DMS153 treated with DMSO at 0.1 percent for 48 hours (cell line): ENCODE measurements at regions not wholly inside any gene's neighbourhood (a gene's known extent, or its start where the extent isn't known, plus 50 kb on each side); places are given as distances from the start of the nearest gene placed in this dataset.
"Not testable (repeated sequence)": the region's sequence is repeated elsewhere in the genome, so short reads cannot be mapped to it uniquely, and the experiment has no call there.

Source experiments
- DNase-seq: peaks from one replicate; lab custom pipeline; 2025; ENCODE audit not compliant: unreplicated experiment; lab: John Stamatoyannopoulos, UW

DNA sequence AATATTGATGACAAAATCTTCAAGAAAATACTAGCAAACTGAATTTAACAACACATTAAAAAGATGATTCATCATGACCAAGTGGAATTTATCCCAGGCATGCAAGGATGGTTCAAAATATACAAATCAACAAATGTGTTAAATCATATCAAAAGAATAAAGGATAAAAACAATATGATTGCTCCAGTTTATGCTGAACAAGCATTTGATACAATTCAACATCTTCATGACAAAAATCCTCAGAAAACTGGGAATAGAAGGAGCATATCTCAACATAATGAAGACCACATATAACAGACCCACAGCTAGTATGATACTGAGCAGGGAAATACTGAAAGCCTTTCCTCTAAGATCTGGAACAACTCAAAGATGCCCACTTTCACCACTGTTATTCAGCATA lies 352.3 kb downstream of the PYDC2 start:
- DNase-seq: no peak

DNA sequence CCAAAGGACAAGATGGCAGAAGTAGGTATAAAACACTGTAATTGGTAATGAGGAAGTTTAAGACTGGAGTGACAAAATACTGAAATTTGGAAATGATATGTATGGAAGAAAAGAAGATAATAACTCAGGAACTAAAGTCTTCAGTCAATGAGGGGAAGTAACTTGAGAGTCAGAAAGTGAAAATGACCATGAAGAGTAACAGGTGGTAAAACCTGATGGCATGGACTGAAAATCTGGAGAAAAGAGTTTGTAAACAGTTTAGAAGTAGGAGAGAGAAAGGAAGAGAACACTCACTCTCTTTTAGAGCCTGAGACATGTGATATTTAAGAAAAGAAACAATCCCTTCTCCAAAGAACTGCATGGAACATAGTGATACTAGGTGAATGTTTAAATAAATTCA lies 387.9 kb downstream of the PYDC2 start:
- DNase-seq: no peak

DNA sequence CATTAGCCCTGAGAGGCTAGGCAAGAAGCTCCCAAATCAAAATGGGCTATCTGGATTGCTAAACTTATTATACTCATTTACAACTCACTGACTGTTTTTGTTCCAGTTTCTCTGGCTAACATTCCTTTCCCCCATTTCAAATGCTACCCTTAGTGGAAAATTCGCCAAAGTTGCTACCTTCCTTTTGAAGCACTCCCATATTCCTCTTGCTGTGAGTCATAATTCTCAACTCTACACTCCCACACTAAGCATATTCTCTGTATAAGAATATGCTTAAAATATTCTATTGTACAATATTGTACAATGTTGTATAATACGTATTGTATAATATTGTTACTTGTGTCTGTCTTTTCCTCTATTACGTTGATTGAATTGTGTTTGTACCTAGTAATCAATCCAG lies 398.6 kb downstream of the PYDC2 start:
- DNase-seq: no peak

DNA sequence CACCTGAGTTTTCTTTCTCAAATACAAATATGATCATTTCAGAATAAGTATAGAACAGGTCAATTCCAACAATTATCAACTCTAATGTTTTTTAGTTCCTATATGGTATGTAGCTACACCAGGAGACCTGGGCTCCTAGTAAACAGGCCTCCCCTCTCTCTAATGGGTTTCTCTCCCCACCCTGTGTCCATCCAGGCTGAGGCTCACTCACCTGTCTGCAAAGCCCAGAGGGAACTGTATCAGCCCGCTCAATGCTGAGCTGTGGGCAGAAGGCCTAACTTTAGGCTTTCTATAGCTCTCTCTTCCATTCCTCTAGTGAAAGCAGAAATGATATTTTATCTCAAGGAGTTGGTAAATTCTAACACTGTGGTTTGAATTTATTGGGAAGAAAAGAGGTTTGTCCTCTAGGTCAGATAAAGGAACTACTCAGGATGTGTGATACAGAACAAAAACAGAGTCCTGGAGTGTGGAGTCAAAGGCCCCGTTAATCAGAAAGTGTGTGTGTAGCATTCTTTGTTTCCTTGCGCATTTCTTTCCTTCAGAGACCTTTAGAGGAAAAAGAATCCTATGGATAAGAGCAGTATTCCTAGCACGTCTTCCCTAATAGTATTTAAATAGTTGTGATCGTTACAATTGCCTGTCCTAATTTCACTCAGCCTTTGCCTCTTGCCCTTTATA lies 408.9 kb downstream of the PYDC2 start:
- no peak for DNase-seq

DNA sequence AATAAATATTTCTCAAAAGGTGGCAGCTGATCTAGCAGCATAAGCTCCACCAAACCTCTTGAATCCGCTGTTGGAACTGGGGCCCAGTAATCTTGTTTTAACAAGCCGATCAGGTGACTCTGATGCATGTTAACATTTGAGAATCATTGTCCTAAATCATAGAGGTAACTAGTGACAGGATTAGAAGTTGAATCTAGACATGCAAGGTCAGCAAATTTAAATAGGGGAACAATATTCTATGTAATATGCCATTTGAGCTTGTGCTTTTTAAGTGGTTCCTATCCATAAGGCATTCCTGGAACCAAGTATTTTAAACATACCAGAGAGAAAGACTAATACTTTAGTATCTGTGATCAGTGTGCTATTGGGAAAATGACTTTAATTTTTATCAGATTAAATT lies 412.8 kb downstream of the PYDC2 start:
- DNase-seq: no peak

DNA sequence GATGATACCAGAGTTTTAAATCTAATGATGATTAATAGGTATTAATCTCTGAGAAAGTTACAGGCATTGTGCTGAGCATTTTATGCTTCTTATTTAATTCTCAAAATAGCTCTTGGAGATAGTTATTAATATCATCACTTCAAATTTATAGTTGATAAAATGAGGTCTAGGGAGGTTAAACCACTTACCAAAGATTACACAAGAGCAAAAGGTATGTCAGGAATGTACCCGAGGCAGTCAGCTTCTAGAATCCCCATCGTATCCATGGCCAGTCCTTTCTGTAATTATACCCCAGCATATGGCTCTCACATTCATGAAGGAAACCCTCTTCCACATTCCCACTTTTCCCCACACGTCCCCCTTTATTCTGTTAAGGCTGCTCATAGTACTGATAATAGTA lies 421.3 kb downstream of the PYDC2 start:
- DNase-seq: no peak

DNA sequence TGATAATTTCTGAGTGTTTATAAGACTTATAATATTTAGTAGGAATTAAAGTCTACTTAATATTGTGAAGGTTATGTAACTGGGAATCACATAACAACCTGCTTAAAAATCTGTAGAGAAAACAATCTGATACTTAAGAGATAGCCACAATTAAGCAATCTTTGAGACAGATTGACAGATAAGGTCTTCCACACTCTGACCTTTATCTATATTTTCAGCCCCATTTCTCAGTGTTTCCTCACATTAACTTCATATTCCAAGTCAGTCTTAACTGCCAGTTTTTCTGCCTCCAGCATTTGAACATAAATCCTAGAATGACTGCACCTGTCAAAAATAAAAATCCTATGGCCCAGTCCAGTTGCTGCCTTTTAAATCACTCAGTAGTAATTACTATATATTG lies 423.2 kb downstream of the PYDC2 start:
- DNase-seq: no peak

DNA sequence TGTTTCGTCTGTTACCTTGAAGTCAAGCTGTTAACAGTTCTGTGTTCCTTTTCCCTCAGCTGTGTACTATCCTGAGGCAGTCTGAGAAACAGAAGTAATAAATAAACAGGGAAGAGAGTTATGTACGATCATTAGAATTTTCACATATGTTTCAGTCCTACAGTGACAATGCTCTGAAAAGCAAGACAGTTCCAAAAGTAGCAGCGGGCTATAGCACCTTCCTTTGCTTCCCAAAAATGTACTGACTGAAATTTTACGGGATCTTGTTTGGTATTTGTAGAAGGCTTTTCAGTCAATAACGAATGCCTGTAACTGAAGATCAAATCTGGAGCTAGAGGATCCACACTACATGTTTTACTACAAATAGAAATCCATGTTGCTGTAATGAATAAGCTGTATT lies 428.1 kb downstream of the PYDC2 start:
- no peak for DNase-seq

DNA sequence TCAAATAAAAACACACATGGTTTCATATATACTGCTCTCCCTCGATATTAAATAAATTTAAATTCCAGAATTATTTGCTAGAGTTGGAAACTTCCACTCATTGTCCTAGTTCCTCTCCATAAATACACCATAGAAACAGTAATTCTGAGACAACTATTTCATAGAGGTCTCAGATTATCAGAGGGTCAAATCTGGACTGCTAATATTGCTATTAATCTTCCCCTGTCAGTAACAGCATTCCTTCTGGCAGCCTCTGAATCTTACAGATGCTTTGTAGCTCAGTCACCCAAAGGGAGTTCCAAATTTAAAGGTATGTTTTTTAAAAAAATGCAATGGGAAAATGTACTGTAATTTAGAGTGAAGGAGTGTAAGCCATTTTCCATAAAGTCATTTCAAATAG lies 428.8 kb downstream of the PYDC2 start:
- DNase-seq: no peak

DNA sequence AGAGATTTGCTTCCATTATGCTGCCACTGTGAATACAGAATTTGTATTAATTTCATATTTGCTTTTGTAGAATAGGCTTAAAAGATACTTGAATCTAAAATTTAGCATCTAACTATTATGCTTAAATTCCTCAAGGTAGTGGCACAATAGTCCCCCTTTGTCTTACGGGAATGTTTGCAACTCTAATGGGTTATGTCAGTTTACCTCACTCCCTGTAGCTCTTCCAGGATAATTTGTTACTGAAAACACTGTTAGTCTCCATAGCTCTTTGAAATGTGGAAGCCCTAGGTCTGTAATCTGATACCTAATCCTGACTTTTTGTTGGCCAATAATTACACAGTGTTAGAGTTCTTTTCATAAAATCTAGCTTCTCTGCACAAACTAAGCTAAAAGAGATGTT lies 433.4 kb downstream of the PYDC2 start:
- no peak for DNase-seq

DNA sequence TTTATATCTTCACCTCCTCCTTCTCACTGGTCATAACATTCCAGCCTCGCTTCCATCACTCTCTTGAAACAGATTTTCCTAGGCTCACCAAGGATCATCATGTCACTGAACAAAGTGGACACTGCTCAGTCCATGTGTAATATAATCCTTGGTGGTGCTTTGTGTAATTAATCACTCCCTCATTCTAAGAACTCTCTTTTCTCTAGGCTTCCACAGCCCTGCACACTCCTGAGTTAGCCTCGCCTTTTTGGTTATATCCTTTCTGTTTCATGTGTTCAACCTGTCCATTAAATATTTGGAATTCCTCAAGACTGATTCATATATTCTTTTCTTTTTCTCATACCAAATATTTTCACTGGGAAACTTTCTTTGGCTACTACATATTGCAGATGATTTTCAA lies 440.8 kb downstream of the PYDC2 start:
- no peak for DNase-seq

DNA sequence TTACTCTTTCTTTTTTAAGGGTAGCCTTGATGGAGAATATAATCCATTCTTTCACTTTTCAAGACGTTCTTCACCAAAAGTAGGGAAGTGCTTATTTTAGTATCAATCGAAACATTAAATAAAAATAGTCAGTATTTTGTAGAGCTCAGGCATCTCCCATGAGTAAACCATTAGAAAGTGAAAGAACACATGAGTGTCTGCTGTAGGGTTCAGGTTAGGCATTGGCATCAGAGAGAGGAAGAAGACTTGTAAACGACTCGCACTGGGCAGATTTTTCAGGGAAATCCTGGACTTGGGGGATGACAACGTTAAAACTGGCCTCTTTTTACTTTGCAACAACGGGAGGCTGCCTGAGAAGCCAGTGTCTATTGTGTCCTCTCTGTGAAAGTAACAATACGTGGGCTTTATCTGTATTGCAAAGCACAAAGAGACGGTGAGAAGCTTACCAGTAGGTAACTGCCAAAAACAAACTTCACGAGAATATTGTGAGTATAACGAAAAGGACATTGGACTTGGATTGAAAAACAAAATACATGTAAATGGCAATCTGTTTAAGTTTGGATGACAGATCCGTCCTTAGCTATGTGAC lies 451.7 kb downstream of the PYDC2 start:
- DNase-seq: no peak

DNA sequence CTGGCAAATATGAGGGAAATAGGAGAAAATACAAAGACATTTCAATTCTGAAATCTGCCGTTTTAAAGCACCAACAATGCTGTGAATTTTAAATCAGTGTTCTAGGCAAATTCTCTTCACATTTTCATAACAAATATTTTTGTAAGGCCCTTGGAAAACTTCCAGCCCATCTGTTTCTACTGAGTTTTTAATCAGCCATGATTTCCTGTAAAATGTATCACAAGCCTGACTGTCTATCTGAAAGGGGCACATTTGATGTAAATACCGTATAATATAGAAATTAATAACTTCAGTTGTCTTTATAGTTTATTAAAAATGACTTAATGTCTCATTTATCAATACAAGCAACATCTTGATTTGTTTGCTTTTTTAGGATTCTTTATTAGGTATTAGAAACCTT lies 454.7 kb downstream of the PYDC2 start:
- DNase-seq: no peak

DNA sequence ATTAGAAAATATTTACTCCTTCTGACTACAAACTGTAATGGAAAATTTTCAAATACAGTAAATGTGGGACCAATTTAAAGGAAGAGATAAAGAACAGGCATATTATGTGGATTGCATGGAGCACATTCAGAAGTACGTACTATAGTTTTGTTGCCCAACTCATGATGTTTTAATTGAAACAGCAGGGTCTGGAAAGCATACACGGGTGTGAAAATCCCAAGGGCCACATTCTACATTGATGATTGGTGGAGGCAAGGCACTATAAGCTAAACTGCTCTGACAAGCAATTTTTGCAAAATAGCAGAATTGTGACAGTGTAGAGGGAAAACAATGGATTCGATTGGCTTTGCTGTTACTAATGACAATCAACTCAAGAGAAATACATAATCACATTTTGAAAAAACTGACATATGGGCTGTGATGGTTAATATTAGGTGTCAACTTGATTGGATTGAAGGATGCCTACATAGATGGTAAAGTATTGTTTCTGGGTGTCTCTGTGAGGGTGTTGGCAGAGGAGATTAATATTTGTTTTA lies 458.6 kb downstream of the PYDC2 start:
- no peak for DNase-seq

DNA sequence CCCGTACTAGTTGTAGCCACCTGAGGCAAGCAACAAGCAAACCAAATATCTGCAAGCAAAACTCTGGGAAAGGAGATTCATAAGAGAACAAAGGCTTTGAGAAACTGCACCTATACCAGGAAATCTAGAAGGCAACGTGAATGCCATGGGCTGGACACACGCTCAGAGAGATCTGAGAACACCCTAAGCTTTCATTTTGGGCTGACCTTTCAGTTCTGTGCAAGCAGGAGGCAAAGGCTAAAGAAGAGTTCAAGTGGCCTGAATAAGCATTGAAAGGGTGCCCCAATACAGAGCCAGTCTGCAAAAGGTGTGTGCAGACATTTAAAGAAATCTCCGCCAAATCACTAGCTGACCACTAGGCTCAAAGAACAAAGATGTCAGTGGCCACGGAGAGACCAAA lies 461.6 kb downstream of the PYDC2 start:
- DNase-seq: no peak

DNA sequence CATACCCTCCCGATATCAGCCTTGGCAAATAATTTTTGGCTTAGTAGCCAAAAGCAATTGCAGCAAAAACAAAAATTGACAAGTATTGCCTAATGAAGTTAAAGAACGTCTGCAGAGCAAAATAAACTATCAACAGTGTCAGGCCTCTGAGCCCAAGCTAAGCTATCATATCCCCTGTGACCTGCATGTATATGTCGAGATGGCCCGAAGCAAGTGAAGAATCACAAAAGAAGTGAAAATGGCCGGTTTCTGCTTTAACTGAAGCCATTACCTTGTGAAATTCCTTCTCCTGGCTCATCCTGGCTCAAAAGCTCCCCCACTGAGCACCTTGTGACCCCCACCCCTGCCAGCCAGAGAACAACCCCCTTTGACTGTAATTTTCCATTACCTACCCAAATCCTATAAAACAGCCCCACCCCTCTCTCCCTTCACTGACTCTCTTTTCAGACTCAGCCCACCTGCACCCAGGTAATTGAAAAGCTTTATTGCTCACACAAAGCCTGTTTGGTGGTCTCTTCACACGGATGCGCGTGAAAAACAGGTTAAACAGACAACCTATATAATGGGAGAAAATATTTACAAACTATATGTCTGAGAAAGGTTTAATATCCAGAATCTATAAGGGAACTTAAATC lies 466.3 kb downstream of the PYDC2 start:
- DNase-seq: not testable (repeated sequence)

DNA sequence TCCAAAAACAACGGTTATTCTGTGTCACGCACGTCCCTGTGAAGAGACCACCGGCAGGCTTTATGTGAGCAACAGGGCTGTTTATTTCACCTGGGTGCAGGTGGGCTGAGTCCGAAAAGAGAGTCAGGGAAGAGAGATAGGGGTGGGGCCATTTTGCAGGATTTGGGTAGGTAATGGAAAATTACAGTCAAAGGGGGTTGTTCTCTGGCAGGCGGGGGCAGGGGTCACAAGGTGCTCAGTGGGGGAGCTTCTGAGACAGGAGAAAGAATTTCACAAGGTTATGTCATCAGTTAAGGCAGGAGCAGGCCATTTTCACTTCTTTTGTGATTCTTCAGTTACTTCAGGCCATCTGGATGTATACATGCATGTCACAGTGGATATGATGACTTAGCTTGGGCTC lies 467.0 kb downstream of the PYDC2 start:
- not testable (repeated sequence) for DNase-seq

DNA sequence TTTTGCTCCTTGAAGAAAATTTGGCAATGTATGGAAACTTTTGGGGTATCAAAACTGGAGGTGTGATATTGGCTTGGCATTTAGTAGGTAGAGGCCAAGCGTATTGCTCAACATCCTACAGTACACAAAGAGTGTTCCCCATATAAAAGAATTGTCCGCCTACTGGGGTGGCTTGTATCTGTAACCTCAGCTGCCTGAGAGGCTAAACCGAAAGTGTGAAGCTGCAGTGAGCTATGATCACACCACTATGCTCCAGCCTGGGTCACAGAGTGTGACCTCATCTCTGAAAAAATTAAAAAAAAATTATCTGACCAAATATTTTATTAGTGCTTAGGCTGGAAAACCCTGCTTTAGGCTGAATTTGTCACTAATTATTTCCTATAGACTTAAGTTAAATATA lies 483.9 kb downstream of the PYDC2 start:
- DNase-seq: no peak

DNA sequence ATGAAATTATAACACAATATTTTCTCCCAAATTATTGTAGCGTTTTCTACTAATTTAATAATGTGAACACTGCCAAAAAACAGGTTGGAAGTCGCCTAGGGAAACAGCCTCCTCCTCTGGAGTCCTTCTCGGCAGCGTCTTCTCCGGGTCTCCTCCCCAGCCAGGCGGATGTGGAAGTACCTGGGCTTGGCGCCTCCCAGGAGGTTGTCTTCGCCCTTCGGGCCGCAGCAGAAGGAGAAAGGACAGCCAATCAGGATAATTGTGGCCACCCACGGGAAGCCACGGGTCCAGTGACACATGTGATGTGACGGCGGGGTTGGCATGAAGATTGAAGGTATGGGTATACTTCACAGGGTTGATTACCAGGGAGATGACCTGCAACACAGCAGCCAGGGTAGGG lies 491.2 kb downstream of the PYDC2 start:
- no peak for DNase-seq

DNA sequence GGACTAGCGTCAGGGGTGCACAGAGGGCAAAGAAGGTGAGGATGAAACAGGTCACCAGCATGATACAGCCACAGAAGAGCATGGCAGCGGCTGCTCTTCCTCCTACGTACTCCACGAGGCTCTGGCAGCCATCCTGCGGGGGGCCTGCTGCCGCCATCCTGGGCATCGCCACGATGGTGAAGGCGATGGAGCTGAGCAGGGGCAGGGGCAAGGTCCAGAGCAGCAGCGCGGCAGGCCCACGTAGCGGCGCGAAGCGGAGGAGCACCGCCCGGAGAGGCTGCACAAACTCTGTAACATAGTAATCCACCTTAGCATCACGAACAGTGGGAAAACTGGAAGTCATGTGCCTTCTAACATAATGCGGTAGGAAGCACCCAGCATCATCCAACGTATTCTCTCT lies 491.6 kb downstream of the PYDC2 start:
- DNase-seq: no peak

DNA sequence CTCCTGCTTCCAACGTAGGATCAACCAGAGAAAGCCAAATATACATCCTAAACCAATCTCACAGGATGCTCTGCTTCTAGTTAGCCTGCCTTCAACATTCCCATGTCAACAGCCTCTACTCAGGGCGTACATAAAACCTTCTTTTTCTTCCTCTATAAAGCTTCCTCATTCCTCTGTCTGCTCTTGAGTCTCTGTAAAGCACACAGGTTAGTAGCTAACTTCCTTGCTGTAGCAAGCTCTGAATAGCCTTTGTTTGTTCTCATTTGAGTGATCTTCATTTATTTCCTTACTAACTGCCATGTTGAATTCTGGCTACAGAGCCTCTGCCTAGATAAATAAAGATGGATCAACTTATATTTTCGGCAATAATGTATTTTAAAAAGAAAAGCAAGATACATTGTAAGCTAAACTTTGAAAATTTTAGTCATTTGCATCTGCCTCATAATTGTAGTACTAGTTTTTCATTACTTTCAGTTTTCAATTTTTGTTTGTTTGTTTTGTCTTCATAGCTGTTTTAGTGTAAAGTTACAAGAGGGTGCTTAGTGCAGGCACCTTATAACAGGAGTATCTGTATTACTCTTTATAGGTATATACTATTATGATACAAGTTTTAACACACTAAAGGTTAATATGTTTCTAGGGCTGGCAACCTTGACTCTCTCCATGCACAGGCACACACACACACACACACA lies 498.2 kb downstream of the PYDC2 start:
- DNase-seq: peak; percentile 61

DNA sequence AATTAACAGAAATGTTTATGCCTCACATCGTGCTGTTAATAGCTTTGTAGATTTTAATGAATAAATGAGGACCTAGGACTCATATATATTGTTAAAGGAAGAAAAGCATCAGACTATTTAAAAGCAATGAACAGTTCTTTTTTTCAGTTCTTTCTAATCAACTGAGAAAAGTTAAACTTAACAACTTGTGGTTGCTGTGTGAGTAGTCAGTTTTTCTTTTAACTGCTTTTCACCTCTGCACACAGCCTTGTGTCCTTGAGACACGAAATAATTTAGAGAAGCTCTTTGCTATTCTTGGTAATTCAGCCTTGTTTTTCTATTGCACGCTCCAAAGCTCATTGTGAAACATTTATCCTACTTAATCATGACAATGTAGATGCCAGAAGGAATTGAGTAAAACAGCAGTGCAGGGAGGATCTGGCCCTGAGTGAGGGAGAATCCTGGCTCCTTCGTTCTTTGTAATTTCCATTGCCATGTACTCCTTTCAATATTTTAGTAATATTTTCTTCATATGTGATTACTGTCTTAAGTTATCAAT lies 499.0 kb downstream of the PYDC2 start:
- no peak for DNase-seq
